Osteocyte (in vitro differentiated cells): ENCODE measurements at regions not wholly inside any gene's neighbourhood (a gene's known extent, or its start where the extent isn't known, plus 50 kb on each side); places are given as distances from the start of the nearest gene placed in this dataset.
"Not testable (repeated sequence)": the region's sequence is repeated elsewhere in the genome, so short reads cannot be mapped to it uniquely, and the experiment has no call there.

ENCODE experiments used
- DNase-seq: peaks from one replicate; pipeline ENCODE4 v3.0.0; 2021; ENCODE audit warnings: mixed read lengths; ENCODE audit not compliant: unreplicated experiment; ENCODE audit errors: extremely low spot score
- H3K27ac Mint-ChIP-seq: one replicate; pipeline ENCODE4 v1.8.0; 2021; ENCODE audit warnings: mild to moderate bottlenecking, mixed read lengths; ENCODE audit not compliant: unreplicated experiment
- H3K27me3 Mint-ChIP-seq: one replicate; pipeline ENCODE4 v1.8.0; 2021; ENCODE audit warnings: mixed read lengths; ENCODE audit not compliant: unreplicated experiment
- H3K36me3 Mint-ChIP-seq: one replicate; pipeline ENCODE4 v1.8.0; 2021; ENCODE audit warnings: mixed read lengths; ENCODE audit not compliant: unreplicated experiment
- H3K4me1 Mint-ChIP-seq: one replicate; pipeline ENCODE4 v1.8.0; 2021; ENCODE audit warnings: mixed read lengths; ENCODE audit not compliant: unreplicated experiment
- H3K4me3 Mint-ChIP-seq: one replicate; pipeline ENCODE4 v1.8.0; 2021; ENCODE audit warnings: mild to moderate bottlenecking, moderate library complexity, mixed read lengths; ENCODE audit not compliant: unreplicated experiment
- H3K9me3 Mint-ChIP-seq: one replicate; pipeline ENCODE4 v1.8.0; 2021; ENCODE audit warnings: mixed read lengths; ENCODE audit not compliant: unreplicated experiment
- CTCF ChIP-seq: fragments of 200-600 bp; sonication (generic); IDR thresholded peaks from 2 replicates; pipeline ENCODE4 v1.5.0; 2021; ENCODE audit warnings: antibody characterized with exemption, mild to moderate bottlenecking, moderate library complexity

DNA sequence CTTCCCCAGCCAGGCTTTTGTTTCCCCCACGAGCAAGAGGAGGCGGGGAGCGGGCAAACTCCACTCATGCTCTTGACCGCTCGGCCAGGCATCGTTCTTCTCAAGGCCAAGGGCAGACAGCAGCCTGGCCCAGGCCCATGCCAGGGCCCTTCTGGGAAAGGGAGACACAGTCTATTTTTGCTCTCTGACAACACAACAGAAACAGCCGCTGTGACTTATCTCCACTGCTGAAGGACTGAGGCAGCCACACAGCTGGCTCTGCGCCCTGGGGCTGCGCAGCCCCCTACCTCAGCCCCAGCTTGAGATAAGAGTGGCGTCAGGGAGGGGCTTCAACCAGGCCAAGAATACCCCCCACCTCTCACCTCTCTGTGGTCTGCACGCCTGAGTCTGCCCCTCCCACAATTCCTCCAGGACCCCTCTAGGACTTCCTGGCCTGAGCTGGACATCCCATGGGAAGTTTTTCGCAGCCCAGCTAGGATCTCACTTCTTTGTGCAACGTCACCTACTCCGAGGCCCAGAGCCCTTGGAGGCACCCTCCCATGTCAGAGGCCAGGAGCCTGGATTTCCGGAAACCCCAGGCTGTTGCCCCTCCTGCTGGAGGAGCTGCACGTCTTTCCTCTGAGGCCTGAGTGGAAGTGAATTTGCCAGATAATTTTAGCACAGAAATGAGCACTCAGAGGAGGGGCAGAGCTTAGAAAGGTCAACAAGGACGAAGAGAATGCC lies 118.9 kb upstream of the OTOS start:
- no peak for TF ChIP-seq CTCF
- H3K27me3 Mint-ChIP-seq, result peaks cover 8% of the 10 kb centered on the region
- no peaks in the 10 kb centered on the region for H3K4me1 Mint-ChIP-seq
- peaks cover 2% of the 10 kb centered on the region for H3K36me3 Mint-ChIP-seq
- no peak overlapping the region for H3K27ac Mint-ChIP-seq
- H3K9me3 Mint-ChIP-seq, result peaks cover 17% of the 10 kb centered on the region
- no peak overlapping the region for H3K4me3 Mint-ChIP-seq
- no peak for DNase-seq

GRCh38 chr2:240259924-240260529 lies 119.6 kb upstream of the OTOS start:
- Mint-ChIP-seq H3K9me3 (peaks cover 17% of the 10 kb centered on the region), H3K27ac (no peak overlapping the region), H3K36me3 (peaks cover 2% of the 10 kb centered on the region), H3K4me1 (no peaks in the 10 kb centered on the region), H3K27me3 (peaks cover 14% of the 10 kb centered on the region), H3K4me3 (no peak overlapping the region)
- peak; percentile 77 for DNase-seq
- TF ChIP-seq CTCF, result no peak

- H3K36me3 Mint-ChIP-seq, result peaks cover 2% of the 10 kb centered on the region
- no peak for DNase-seq
- no peaks in the 10 kb centered on the region for H3K4me1 Mint-ChIP-seq
- no peak overlapping the region for H3K27ac Mint-ChIP-seq
- no peak overlapping the region for H3K4me3 Mint-ChIP-seq
- H3K9me3 Mint-ChIP-seq, result peaks cover 17% of the 10 kb centered on the region
- no peak for TF ChIP-seq CTCF
- peaks cover 19% of the 10 kb centered on the region for H3K27me3 Mint-ChIP-seq
Measured at GRCh38 chr2:240260664-240261063, 120.2 kb upstream of the OTOS start.

DNA sequence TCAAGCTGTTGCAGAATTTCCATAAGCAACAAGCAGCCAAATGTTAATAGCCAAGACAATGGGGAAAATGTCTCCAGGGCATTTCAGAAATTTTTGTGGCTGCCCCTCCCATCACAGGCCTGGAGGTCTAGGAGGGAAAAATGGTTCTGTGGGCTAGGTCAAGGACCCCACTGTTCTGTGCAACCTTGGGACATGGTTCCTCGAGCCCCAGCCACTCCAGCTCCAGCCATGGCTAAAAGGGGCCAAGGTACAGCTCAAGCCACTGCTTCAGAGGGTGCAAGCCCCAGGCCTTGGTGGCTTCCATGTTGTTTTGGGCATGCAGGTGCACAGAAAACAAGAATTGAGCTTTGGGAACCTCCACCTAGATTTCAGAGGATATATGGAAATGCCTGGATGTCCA lies 122.1 kb upstream of the OTOS start:
- not testable (repeated sequence) for H3K4me1 Mint-ChIP-seq, H3K27ac Mint-ChIP-seq, H3K36me3 Mint-ChIP-seq, H3K4me3 Mint-ChIP-seq, DNase-seq
- Mint-ChIP-seq H3K27me3 (peaks cover 38% of the 10 kb centered on the region), H3K9me3 (peaks cover 17% of the 10 kb centered on the region)

- DNase-seq, result peak; percentile 69
- Mint-ChIP-seq H3K36me3 (peaks cover 8% of the 10 kb centered on the region), H3K27me3 (peaks cover 51% of the 10 kb centered on the region)
Measured at GRCh38 chr2:240269380-240269779, 128.9 kb upstream of the OTOS start.

More at GRCh38 chr2:240269380-240269779, 128.9 kb upstream of the OTOS start:
- Mint-ChIP-seq H3K4me3 (no peak overlapping the region), H3K9me3 (peaks cover 42% of the 10 kb centered on the region), H3K4me1 (no peaks in the 10 kb centered on the region), H3K27ac (no peak overlapping the region)
- TF ChIP-seq CTCF, result no peak
